ENCODE measurements at regions not wholly inside any gene's neighbourhood (a gene's known extent, or its start where the extent isn't known, plus 50 kb on each side); places are given as distances from the start of the nearest gene placed in this dataset.

DNA sequence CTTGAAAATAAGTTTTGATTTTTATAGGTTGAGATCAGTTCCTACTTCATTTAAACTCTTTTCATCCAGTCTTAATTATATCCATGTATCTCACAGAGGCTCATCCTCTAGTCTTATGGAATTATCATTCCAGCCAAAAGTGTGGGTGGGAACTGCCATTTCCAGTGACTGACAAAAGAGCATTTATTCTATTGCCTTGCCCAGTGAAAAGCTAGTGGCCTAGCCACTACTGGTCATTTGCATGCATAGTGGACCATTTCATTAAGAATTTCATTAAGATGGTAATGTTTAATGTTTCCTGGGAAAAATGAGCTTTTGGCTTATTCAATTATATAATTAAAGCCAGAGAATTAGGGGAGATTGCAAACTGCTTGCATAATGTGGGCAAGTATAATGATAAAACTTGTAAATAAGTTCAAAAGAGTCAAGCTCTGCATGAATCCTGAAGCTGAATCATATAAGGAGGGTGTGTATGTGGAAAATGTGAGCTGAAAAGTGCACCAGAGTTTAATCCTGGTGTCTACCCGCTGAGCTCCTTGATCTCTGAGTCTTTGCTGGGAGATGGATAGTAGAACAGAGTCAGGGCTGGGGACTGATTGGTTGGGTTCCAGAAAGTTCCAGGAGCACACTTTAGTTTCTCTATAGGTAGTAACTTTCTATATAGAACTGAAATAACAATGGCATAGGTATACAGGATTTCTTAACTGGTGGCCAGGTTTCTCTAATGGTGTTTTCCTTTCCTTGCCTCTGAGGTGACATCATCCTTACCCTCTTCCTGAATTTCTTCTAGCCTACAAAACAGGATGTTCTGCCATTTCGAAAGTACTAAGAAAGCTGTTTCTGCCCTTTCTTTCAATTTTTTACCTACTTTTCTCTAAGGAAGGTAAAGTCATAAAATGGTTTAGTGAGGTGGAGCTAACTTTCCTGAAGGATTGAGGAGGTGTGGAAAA is 78.5 kb downstream of the KIF4B start:
- Histone ChIP-seq H3K27me3 (ENCODE audit: control insufficient read depth in 4 of 4, insufficient read depth in 4 of 4, low read length in 3 of 4) (no peaks in the 10 kb centered on the region), H3K27ac (ENCODE audit: low read depth in 1 of 2, low read length in 2 of 2) (no peak overlapping the region), H3K4me1 (ENCODE audit: control insufficient read depth in 4 of 4, insufficient read depth in 4 of 4, low read length in 3 of 4) (no peaks in the 10 kb centered on the region), H3K9me3 (ENCODE audit: control insufficient read depth in 4 of 4, low read length in 3 of 4) (peaks cover 0 to 4% (median 0%) of the 10 kb centered on the region in 4 donors), H3K9ac (ENCODE audit: low read depth in 1 of 2, low read length in 2 of 2) (no peak overlapping the region), H3K4me3 (ENCODE audit: low read depth in 1 of 3, low read length in 3 of 3) (no peak overlapping the region), H3K36me3 (ENCODE audit: control insufficient read depth in 4 of 4, insufficient read depth in 3 of 4, low read depth in 1 of 4, low read length in 3 of 4) (no peaks in the 10 kb centered on the region)
- 80% methylated on average over 2 of the region's 2 CpGs for WGBS
- TF ChIP-seq, protein P1, sequence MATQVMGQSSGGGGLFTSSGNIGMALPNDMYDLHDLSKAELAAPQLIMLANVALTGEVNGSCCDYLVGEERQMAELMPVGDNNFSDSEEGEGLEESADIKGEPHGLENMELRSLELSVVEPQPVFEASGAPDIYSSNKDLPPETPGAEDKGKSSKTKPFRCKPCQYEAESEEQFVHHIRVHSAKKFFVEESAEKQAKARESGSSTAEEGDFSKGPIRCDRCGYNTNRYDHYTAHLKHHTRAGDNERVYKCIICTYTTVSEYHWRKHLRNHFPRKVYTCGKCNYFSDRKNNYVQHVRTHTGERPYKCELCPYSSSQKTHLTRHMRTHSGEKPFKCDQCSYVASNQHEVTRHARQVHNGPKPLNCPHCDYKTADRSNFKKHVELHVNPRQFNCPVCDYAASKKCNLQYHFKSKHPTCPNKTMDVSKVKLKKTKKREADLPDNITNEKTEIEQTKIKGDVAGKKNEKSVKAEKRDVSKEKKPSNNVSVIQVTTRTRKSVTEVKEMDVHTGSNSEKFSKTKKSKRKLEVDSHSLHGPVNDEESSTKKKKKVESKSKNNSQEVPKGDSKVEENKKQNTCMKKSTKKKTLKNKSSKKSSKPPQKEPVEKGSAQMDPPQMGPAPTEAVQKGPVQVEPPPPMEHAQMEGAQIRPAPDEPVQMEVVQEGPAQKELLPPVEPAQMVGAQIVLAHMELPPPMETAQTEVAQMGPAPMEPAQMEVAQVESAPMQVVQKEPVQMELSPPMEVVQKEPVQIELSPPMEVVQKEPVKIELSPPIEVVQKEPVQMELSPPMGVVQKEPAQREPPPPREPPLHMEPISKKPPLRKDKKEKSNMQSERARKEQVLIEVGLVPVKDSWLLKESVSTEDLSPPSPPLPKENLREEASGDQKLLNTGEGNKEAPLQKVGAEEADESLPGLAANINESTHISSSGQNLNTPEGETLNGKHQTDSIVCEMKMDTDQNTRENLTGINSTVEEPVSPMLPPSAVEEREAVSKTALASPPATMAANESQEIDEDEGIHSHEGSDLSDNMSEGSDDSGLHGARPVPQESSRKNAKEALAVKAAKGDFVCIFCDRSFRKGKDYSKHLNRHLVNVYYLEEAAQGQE (IDR thresholded peaks at IDR 0.05) = no peak
- no peak for TF ChIP-seq HNF4G (IDR thresholded peaks at IDR 0.05)
- no peak for TF ChIP-seq TAF1 (conservative IDR thresholded peaks at IDR 0.05)
- TF ChIP-seq, protein P2, sequence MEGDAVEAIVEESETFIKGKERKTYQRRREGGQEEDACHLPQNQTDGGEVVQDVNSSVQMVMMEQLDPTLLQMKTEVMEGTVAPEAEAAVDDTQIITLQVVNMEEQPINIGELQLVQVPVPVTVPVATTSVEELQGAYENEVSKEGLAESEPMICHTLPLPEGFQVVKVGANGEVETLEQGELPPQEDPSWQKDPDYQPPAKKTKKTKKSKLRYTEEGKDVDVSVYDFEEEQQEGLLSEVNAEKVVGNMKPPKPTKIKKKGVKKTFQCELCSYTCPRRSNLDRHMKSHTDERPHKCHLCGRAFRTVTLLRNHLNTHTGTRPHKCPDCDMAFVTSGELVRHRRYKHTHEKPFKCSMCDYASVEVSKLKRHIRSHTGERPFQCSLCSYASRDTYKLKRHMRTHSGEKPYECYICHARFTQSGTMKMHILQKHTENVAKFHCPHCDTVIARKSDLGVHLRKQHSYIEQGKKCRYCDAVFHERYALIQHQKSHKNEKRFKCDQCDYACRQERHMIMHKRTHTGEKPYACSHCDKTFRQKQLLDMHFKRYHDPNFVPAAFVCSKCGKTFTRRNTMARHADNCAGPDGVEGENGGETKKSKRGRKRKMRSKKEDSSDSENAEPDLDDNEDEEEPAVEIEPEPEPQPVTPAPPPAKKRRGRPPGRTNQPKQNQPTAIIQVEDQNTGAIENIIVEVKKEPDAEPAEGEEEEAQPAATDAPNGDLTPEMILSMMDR (IDR thresholded peaks at IDR 0.05; ENCODE audit: low read depth, low read length, missing input control) = no peak
- no peak for TF ChIP-seq NR2F2 (IDR thresholded peaks at IDR 0.05)
- no peak for TF ChIP-seq YY1 (IDR thresholded peaks at IDR 0.05)
- TF ChIP-seq FOXA2 (IDR thresholded peaks at IDR 0.05) = no peak
- TF ChIP-seq JUND (IDR thresholded peaks at IDR 0.05) = no peak
- TF ChIP-seq RAD21 (IDR thresholded peaks at IDR 0.05) = no peak
- TF ChIP-seq, protein P3, sequence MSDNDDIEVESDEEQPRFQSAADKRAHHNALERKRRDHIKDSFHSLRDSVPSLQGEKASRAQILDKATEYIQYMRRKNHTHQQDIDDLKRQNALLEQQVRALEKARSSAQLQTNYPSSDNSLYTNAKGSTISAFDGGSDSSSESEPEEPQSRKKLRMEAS (IDR thresholded peaks at IDR 0.05) = no peak
- no peak for TF ChIP-seq GABPA (IDR thresholded peaks at IDR 0.05 in 1 of 2, conservative IDR thresholded peaks at IDR 0.05 in 1 of 2)
- TF ChIP-seq FOXA1 (IDR thresholded peaks at IDR 0.05) = no peak
- TF ChIP-seq EGR1 (IDR thresholded peaks at IDR 0.05; ENCODE audit: low read depth in 2 of 2) = no peak
- no peak for DNase-seq (ENCODE audit: low spot score)

DNA sequence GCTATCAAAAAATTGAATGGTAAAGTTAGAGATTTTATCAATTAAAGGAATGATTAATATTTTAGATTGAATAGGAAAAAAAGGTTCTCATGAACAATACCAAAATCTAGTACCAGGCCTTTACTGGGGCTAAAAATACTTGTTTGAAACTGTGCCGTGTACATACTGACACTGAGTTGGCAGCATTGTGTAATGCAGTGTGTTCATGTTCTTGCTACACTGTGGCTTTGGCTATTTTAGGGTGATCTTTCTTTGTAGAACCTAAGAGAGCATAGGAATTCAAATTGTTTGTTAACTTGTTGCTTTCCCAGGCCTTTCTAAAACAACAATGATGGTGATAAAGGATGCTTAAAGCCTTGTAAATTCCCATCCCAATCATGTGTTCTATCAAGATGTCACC is 80.9 kb downstream of the KIF4B start:
- no peaks in the 10 kb centered on the region for H3K36me3 ChIP-seq (ENCODE audit: control insufficient read depth in 4 of 4, insufficient read depth in 3 of 4, low read depth in 1 of 4, low read length in 3 of 4)
- peaks cover 0 to 4% (median 0%) of the 10 kb centered on the region in 4 donors for H3K9me3 ChIP-seq (ENCODE audit: control insufficient read depth in 4 of 4, low read length in 3 of 4)
- H3K27me3 ChIP-seq (ENCODE audit: control insufficient read depth in 4 of 4, insufficient read depth in 4 of 4, low read length in 3 of 4) = peaks cover 0 to 5% (median 0%) of the 10 kb centered on the region in 4 donors
- no peak overlapping the region for H3K27ac ChIP-seq (ENCODE audit: low read depth in 1 of 2, low read length in 2 of 2)
- H3K4me3 ChIP-seq (ENCODE audit: low read depth in 1 of 3, low read length in 3 of 3) = no peak overlapping the region
- 86% methylated on average over 1 of the region's 1 CpG for WGBS
- no peaks in the 10 kb centered on the region for H3K4me1 ChIP-seq (ENCODE audit: control insufficient read depth in 4 of 4, insufficient read depth in 4 of 4, low read length in 3 of 4)
- no peak overlapping the region for H3K9ac ChIP-seq (ENCODE audit: low read depth in 1 of 2, low read length in 2 of 2)
- TF ChIP-seq RAD21 (IDR thresholded peaks at IDR 0.05) (no peak), HNF4G (IDR thresholded peaks at IDR 0.05) (no peak), RXRA (IDR thresholded peaks at IDR 0.05) (no peak), YY1 (IDR thresholded peaks at IDR 0.05) (no peak), GABPA (IDR thresholded peaks at IDR 0.05 in 1 of 2, conservative IDR thresholded peaks at IDR 0.05 in 1 of 2) (no peak), FOXA2 (IDR thresholded peaks at IDR 0.05) (no peak), HNF4A (conservative IDR thresholded peaks at IDR 0.05) (no peak), FOXA1 (IDR thresholded peaks at IDR 0.05) (no peak), SP1 (IDR thresholded peaks at IDR 0.05) (no peak), JUND (IDR thresholded peaks at IDR 0.05) (no peak)
- TF ChIP-seq, protein P3 (IDR thresholded peaks at IDR 0.05) = no peak
- TF ChIP-seq, protein P2 (IDR thresholded peaks at IDR 0.05; ENCODE audit: low read depth, low read length, missing input control) = no peak
- DNase-seq (ENCODE audit: low spot score) = no peak

Data from liver (tissue), 8 donors.